Limb (tissue), 2 donors: ENCODE measurements at regions not wholly inside any gene's neighbourhood (a gene's known extent, or its start where the extent isn't known, plus 50 kb on each side); places are given as distances from the start of the nearest gene placed in this dataset.

Experiments
- DNase-seq, 2 donors: peaks; one replicate each; pipeline ENCODE4 v3.0.0-alpha.2; 2016; ENCODE audit errors: extremely low spot score in 2 of 2

- no peak for DNase-seq
Measured at GRCh38 chr6:9943986-9944385, 470.9 kb downstream of the TFAP2A start.

GRCh38 chr6:9943026-9943425 is 471.8 kb downstream of the TFAP2A start:
- no peak for DNase-seq

GRCh38 chr6:9942131-9942530 is 472.7 kb downstream of the TFAP2A start:
- no peak for DNase-seq

- DNase-seq, result no peak
Measured at GRCh38 chr6:9938801-9939200, 476.1 kb downstream of the TFAP2A start.

- DNase-seq, result no peak
Measured at GRCh38 chr6:9937031-9937763, 477.7 kb downstream of the TFAP2A start.

GRCh38 chr6:9936551-9936950 is 478.3 kb downstream of the TFAP2A start:
- no peak for DNase-seq

GRCh38 chr6:9933677-9934076 is 481.2 kb downstream of the TFAP2A start:
- no peak for DNase-seq

- DNase-seq, result no peak
Measured at GRCh38 chr6:9927275-9927674, 487.6 kb downstream of the TFAP2A start.

- no peak for DNase-seq
Measured at GRCh38 chr6:9924971-9925370, 489.9 kb downstream of the TFAP2A start.

- no peak for DNase-seq
Measured at GRCh38 chr6:9921366-9921765, 493.5 kb downstream of the TFAP2A start.

- DNase-seq, result no peak
Measured at GRCh38 chr6:9914951-9915350, 499.9 kb downstream of the TFAP2A start.

- no peak for DNase-seq
Measured at GRCh38 chr6:9901376-9901775, 513.5 kb downstream of the TFAP2A start.

GRCh38 chr6:9896806-9897205 is 518.1 kb downstream of the TFAP2A start:
- no peak for DNase-seq

- no peak for DNase-seq
Measured at GRCh38 chr6:9890893-9891292, 524.0 kb downstream of the TFAP2A start.

GRCh38 chr6:9890469-9890868 is 524.4 kb downstream of the TFAP2A start:
- DNase-seq, result no peak

- DNase-seq, result no peak
Measured at GRCh38 chr6:9878535-9878934, 536.3 kb downstream of the TFAP2A start.

GRCh38 chr6:9875605-9876353 is 539.1 kb downstream of the TFAP2A start:
- DNase-seq, result no peak

- no peak for DNase-seq
Measured at GRCh38 chr6:9862603-9863167, 552.2 kb downstream of the TFAP2A start.

GRCh38 chr6:9851541-9852380 is 563.1 kb downstream of the TFAP2A start:
- no peak for DNase-seq

GRCh38 chr6:9851006-9851405 is 563.9 kb downstream of the TFAP2A start:
- DNase-seq, result no peak

GRCh38 chr6:9848094-9848493 is 566.8 kb downstream of the TFAP2A start:
- DNase-seq, result no peak
